Central memory CD8-positive, alpha-beta T cell (primary cell): ENCODE measurements at regions not wholly inside any gene's neighbourhood (a gene's known extent, or its start where the extent isn't known, plus 50 kb on each side); places are given as distances from the start of the nearest gene placed in this dataset.

Experiments used
- ATAC-seq: fragments of 150-1000 bp; cut with Tn5 transposase; replicated peaks from 2 replicates; pipeline ENCODE4 v1.10.0; 2022; ENCODE audit warnings: mild to moderate bottlenecking, moderate FRiP score, moderate number of reproducible peaks; ENCODE audit not compliant: poor library complexity, severe bottlenecking; ENCODE audit errors: extremely low read depth
- DNase-seq, 2 donors: peaks; one replicate each; pipeline ENCODE4 v3.0.0; 2021; ENCODE audit warnings: low spot score in 2 of 2
- H3K27ac Mint-ChIP-seq: one replicate; pipeline ENCODE4 v1.8.0; 2022; ENCODE audit warnings: low read depth, mild to moderate bottlenecking, moderate library complexity, mixed read lengths
- H3K27me3 Mint-ChIP-seq: one replicate; pipeline ENCODE4 v1.8.0; 2022; ENCODE audit warnings: mixed read lengths
- H3K36me3 Mint-ChIP-seq: one replicate; pipeline ENCODE4 v1.8.0; 2022; ENCODE audit warnings: mild to moderate bottlenecking, moderate library complexity, mixed read lengths; ENCODE audit not compliant: insufficient read depth
- H3K4me1 Mint-ChIP-seq: one replicate; pipeline ENCODE4 v1.8.0; 2022; ENCODE audit warnings: mixed read lengths
- H3K4me3 Mint-ChIP-seq: one replicate; pipeline ENCODE4 v1.8.0; 2022; ENCODE audit warnings: mild to moderate bottlenecking, moderate library complexity, mixed read lengths
- H3K9me3 Mint-ChIP-seq: one replicate; pipeline ENCODE4 v1.8.0; 2022; ENCODE audit warnings: mixed read lengths

GRCh38 chr9:75429531-75430475 is 341.5 kb downstream of the OSTF1 start:
- Mint-ChIP-seq H3K4me3 (no peak overlapping the region), H3K27me3 (no peaks in the 10 kb centered on the region), H3K4me1 (no peaks in the 10 kb centered on the region), H3K9me3 (no peaks in the 10 kb centered on the region), H3K27ac (no peak overlapping the region), H3K36me3 (no peaks in the 10 kb centered on the region)
- ATAC-seq (no peak), DNase-seq (no peak)

- Mint-ChIP-seq H3K4me3 (no peak overlapping the region), H3K36me3 (no peaks in the 10 kb centered on the region), H3K9me3 (no peaks in the 10 kb centered on the region), H3K4me1 (no peaks in the 10 kb centered on the region), H3K27ac (no peak overlapping the region), H3K27me3 (no peaks in the 10 kb centered on the region)
- DNase-seq (no peak), ATAC-seq (no peak)
Observed at GRCh38 chr9:75431375-75431774, 343.1 kb downstream of the OSTF1 start.

GRCh38 chr9:75432386-75432785 is 344.1 kb downstream of the OSTF1 start:
- no peak for ATAC-seq
- Mint-ChIP-seq H3K27ac (no peak overlapping the region), H3K27me3 (no peaks in the 10 kb centered on the region), H3K9me3 (no peaks in the 10 kb centered on the region), H3K4me3 (no peak overlapping the region), H3K4me1 (no peaks in the 10 kb centered on the region), H3K36me3 (no peaks in the 10 kb centered on the region)
- no peak for DNase-seq

- Mint-ChIP-seq H3K27ac (no peak overlapping the region), H3K4me3 (no peak overlapping the region), H3K36me3 (no peaks in the 10 kb centered on the region), H3K4me1 (no peaks in the 10 kb centered on the region), H3K27me3 (no peaks in the 10 kb centered on the region), H3K9me3 (no peaks in the 10 kb centered on the region)
- no peak for DNase-seq
- no peak for ATAC-seq
Observed at GRCh38 chr9:75432888-75433287, 344.6 kb downstream of the OSTF1 start.

GRCh38 chr9:75438716-75439115 is 350.4 kb downstream of the OSTF1 start:
- no peak overlapping the region for H3K4me3 Mint-ChIP-seq
- peaks cover 6% of the 10 kb centered on the region for H3K9me3 Mint-ChIP-seq
- ATAC-seq (no peak), DNase-seq (no peak)
- peaks cover 1% of the 10 kb centered on the region for H3K36me3 Mint-ChIP-seq
- no peaks in the 10 kb centered on the region for H3K4me1 Mint-ChIP-seq
- no peak overlapping the region for H3K27ac Mint-ChIP-seq
- H3K27me3 Mint-ChIP-seq, result no peaks in the 10 kb centered on the region

GRCh38 chr9:75440914-75441313 is 352.6 kb downstream of the OSTF1 start:
- Mint-ChIP-seq H3K27ac (no peak overlapping the region), H3K9me3 (peaks cover 15% of the 10 kb centered on the region), H3K36me3 (peaks cover 2% of the 10 kb centered on the region), H3K27me3 (no peaks in the 10 kb centered on the region), H3K4me1 (no peaks in the 10 kb centered on the region), H3K4me3 (no peak overlapping the region)
- no peak for DNase-seq
- no peak for ATAC-seq

- no peaks in the 10 kb centered on the region for H3K27me3 Mint-ChIP-seq
- no peak overlapping the region for H3K27ac Mint-ChIP-seq
- peaks cover 2% of the 10 kb centered on the region for H3K36me3 Mint-ChIP-seq
- no peak overlapping the region for H3K4me3 Mint-ChIP-seq
- DNase-seq, result no peak
- H3K9me3 Mint-ChIP-seq, result peaks cover 15% of the 10 kb centered on the region
- no peak for ATAC-seq
- H3K4me1 Mint-ChIP-seq, result no peaks in the 10 kb centered on the region
Observed at GRCh38 chr9:75445144-75445543, 356.8 kb downstream of the OSTF1 start.

- no peak for ATAC-seq
- H3K36me3 Mint-ChIP-seq, result peaks cover 2% of the 10 kb centered on the region
- no peak for DNase-seq
- H3K27ac Mint-ChIP-seq, result no peak overlapping the region
- no peaks in the 10 kb centered on the region for H3K27me3 Mint-ChIP-seq
- no peak overlapping the region for H3K4me3 Mint-ChIP-seq
- peaks cover 15% of the 10 kb centered on the region for H3K9me3 Mint-ChIP-seq
- H3K4me1 Mint-ChIP-seq, result no peaks in the 10 kb centered on the region
Observed at GRCh38 chr9:75447281-75447680, 359.0 kb downstream of the OSTF1 start.

- DNase-seq (no peak), ATAC-seq (no peak)
- Mint-ChIP-seq H3K27me3 (no peaks in the 10 kb centered on the region), H3K9me3 (peaks cover 13% of the 10 kb centered on the region), H3K4me1 (no peaks in the 10 kb centered on the region), H3K36me3 (peaks cover 2% of the 10 kb centered on the region), H3K27ac (no peak overlapping the region), H3K4me3 (no peak overlapping the region)
Observed at GRCh38 chr9:75448281-75448680, 360.0 kb downstream of the OSTF1 start.

- ATAC-seq (no peak), DNase-seq (no peak)
- H3K27me3 Mint-ChIP-seq, result no peaks in the 10 kb centered on the region
- H3K4me3 Mint-ChIP-seq, result no peak overlapping the region
- no peaks in the 10 kb centered on the region for H3K36me3 Mint-ChIP-seq
- H3K27ac Mint-ChIP-seq, result no peak overlapping the region
- peaks cover 7% of the 10 kb centered on the region for H3K9me3 Mint-ChIP-seq
- no peaks in the 10 kb centered on the region for H3K4me1 Mint-ChIP-seq
Observed at GRCh38 chr9:75448955-75449354, 360.6 kb downstream of the OSTF1 start.

- no peaks in the 10 kb centered on the region for H3K36me3 Mint-ChIP-seq
- no peak overlapping the region for H3K27ac Mint-ChIP-seq
- DNase-seq, result no peak
- no peak overlapping the region for H3K4me3 Mint-ChIP-seq
- no peaks in the 10 kb centered on the region for H3K4me1 Mint-ChIP-seq
- ATAC-seq, result no peak
- peaks cover 4% of the 10 kb centered on the region for H3K9me3 Mint-ChIP-seq
- H3K27me3 Mint-ChIP-seq, result no peaks in the 10 kb centered on the region
Observed at GRCh38 chr9:75451045-75451444, 362.7 kb downstream of the OSTF1 start.

- H3K36me3 Mint-ChIP-seq, result no peaks in the 10 kb centered on the region
- no peak overlapping the region for H3K4me3 Mint-ChIP-seq
- ATAC-seq, result no peak
- no peaks in the 10 kb centered on the region for H3K4me1 Mint-ChIP-seq
- H3K9me3 Mint-ChIP-seq, result peaks cover 4% of the 10 kb centered on the region
- no peaks in the 10 kb centered on the region for H3K27me3 Mint-ChIP-seq
- no peak overlapping the region for H3K27ac Mint-ChIP-seq
- DNase-seq, result no peak
Observed at GRCh38 chr9:75451505-75451904, 363.2 kb downstream of the OSTF1 start.

GRCh38 chr9:75452512-75452911 is 364.2 kb downstream of the OSTF1 start:
- H3K9me3 Mint-ChIP-seq, result peaks cover 4% of the 10 kb centered on the region
- no peak overlapping the region for H3K4me3 Mint-ChIP-seq
- no peak for ATAC-seq
- no peaks in the 10 kb centered on the region for H3K4me1 Mint-ChIP-seq
- H3K27ac Mint-ChIP-seq, result no peak overlapping the region
- H3K36me3 Mint-ChIP-seq, result no peaks in the 10 kb centered on the region
- H3K27me3 Mint-ChIP-seq, result no peaks in the 10 kb centered on the region
- DNase-seq, result no peak
